ENCODE measurements at regions not wholly inside any gene's neighbourhood (a gene's known extent, or its start where the extent isn't known, plus 50 kb on each side); places are given as distances from the start of the nearest gene placed in this dataset.
"Not testable (repeated sequence)": the region's sequence is repeated elsewhere in the genome, so short reads cannot be mapped to it uniquely, and the experiment has no call there.

DNA sequence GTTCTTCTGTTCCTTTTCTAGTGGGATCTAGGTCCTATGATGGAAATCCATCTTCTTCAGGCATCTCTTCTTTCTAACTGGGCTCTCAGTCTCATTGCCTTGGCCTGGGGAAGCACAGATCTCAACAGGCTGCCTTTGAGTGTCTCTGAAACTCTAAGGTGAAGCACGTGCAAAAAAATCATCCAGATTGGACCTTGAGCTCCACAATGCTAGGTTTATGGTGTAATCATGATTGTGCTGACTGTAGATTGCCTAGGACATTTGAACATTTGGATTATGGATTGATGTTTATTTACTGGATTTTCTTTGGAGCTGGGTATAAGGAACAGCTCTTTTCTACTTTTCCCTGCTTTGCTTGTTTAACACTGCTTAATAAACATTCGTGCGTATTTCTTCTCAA lies 191.5 kb upstream of the NR3C2 start:
- Mint-ChIP-seq H3K9me3 (peaks cover 18% of the 10 kb centered on the region), H3K27me3 (ENCODE audit: low read depth) (no peaks in the 10 kb centered on the region), H3K4me1 (ENCODE audit: low read depth) (no peaks in the 10 kb centered on the region), H3K27ac (no peak overlapping the region), H3K36me3 (ENCODE audit: low read depth) (no peaks in the 10 kb centered on the region), H3K4me3 (no peak overlapping the region)
- no peak for DNase-seq (ENCODE audit: low spot score)

GRCh38 chr4:148632476-148632875 lies 190.3 kb upstream of the NR3C2 start:
- Mint-ChIP-seq H3K27ac (no peak overlapping the region), H3K4me1 (ENCODE audit: low read depth) (no peaks in the 10 kb centered on the region), H3K9me3 (peaks cover 10% of the 10 kb centered on the region), H3K4me3 (no peak overlapping the region), H3K36me3 (ENCODE audit: low read depth) (no peaks in the 10 kb centered on the region), H3K27me3 (ENCODE audit: low read depth) (no peaks in the 10 kb centered on the region)
- no peak for DNase-seq (ENCODE audit: low spot score)

DNA sequence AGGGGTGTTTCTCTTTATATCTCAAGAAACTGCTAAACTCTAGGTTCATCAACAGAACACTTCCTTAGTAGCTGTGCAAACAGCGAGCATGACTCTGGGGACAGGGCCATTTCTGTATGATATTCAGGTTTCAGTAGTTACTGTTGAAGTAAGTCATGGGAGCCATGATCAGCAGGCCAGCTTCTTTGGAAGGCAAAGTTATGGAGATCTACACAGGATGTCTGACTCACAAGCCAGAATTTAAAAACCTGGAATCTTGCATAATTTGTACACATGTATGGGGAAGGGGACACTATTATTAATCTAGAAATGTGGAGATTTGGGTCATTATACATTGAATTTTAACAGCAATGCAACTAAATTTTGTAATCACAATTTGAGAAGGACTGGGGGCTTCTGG lies 187.8 kb upstream of the NR3C2 start:
- no peaks in the 10 kb centered on the region for H3K4me1 Mint-ChIP-seq (ENCODE audit: low read depth)
- no peak overlapping the region for H3K4me3 Mint-ChIP-seq
- no peaks in the 10 kb centered on the region for H3K9me3 Mint-ChIP-seq

GRCh38 chr4:148618856-148619255 lies 176.6 kb upstream of the NR3C2 start:
- Mint-ChIP-seq H3K4me3 (no peak overlapping the region), H3K36me3 (ENCODE audit: low read depth) (no peaks in the 10 kb centered on the region), H3K9me3 (no peaks in the 10 kb centered on the region), H3K27me3 (ENCODE audit: low read depth) (no peaks in the 10 kb centered on the region), H3K4me1 (ENCODE audit: low read depth) (no peaks in the 10 kb centered on the region), H3K27ac (no peak overlapping the region)
- no peak for DNase-seq (ENCODE audit: low spot score)

More for the DNA sequence above, 187.8 kb upstream of the NR3C2 start:
- no peak for DNase-seq (ENCODE audit: low spot score)
- H3K27ac Mint-ChIP-seq = no peak overlapping the region
- no peaks in the 10 kb centered on the region for H3K27me3 Mint-ChIP-seq (ENCODE audit: low read depth)
- no peaks in the 10 kb centered on the region for H3K36me3 Mint-ChIP-seq (ENCODE audit: low read depth)

DNA sequence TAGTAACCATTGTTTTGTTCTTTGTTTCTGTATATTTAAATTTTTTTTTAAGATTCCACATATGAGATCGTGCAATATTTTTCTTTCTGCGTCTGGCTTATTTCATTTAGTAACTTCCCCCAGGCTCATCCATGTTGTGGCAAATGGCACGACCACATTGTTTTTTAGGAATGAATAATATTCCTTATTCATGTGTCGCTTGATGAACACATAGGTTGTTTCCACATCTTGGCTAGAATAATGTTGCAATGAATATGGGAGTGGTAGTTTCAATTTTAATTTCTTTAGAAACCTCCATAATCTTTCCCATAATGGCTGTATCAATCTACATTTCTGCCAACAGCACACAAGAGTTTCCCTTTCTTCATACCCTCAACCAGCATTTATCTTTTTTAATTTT lies 166.8 kb upstream of the NR3C2 start:
- no peak for DNase-seq (ENCODE audit: low spot score)
- Mint-ChIP-seq H3K4me3 (no peak overlapping the region), H3K4me1 (ENCODE audit: low read depth) (no peaks in the 10 kb centered on the region), H3K9me3 (no peaks in the 10 kb centered on the region), H3K27ac (no peak overlapping the region), H3K27me3 (ENCODE audit: low read depth) (no peaks in the 10 kb centered on the region), H3K36me3 (ENCODE audit: low read depth) (no peaks in the 10 kb centered on the region)

GRCh38 chr4:148598418-148599207 lies 156.4 kb upstream of the NR3C2 start:
- not testable (repeated sequence) for H3K4me3 Mint-ChIP-seq; H3K36me3 Mint-ChIP-seq (ENCODE audit: low read depth); H3K4me1 Mint-ChIP-seq (ENCODE audit: low read depth); DNase-seq (ENCODE audit: low spot score); H3K27me3 Mint-ChIP-seq (ENCODE audit: low read depth); H3K27ac Mint-ChIP-seq
- H3K9me3 Mint-ChIP-seq = peaks cover 24% of the 10 kb centered on the region

GRCh38 chr4:148589182-148589581 lies 147.0 kb upstream of the NR3C2 start:
- no peak overlapping the region for H3K4me3 Mint-ChIP-seq
- H3K36me3 Mint-ChIP-seq (ENCODE audit: low read depth) = no peaks in the 10 kb centered on the region
- no peaks in the 10 kb centered on the region for H3K4me1 Mint-ChIP-seq (ENCODE audit: low read depth)
- no peaks in the 10 kb centered on the region for H3K27me3 Mint-ChIP-seq (ENCODE audit: low read depth)
- no peak for DNase-seq (ENCODE audit: low spot score)
- peaks cover 16% of the 10 kb centered on the region for H3K9me3 Mint-ChIP-seq
- no peak overlapping the region for H3K27ac Mint-ChIP-seq

GRCh38 chr4:148575577-148575976 lies 133.4 kb upstream of the NR3C2 start:
- Mint-ChIP-seq H3K36me3 (ENCODE audit: low read depth) (no peaks in the 10 kb centered on the region), H3K4me3 (no peak overlapping the region), H3K9me3 (no peaks in the 10 kb centered on the region), H3K27me3 (ENCODE audit: low read depth) (no peaks in the 10 kb centered on the region), H3K27ac (no peak overlapping the region), H3K4me1 (ENCODE audit: low read depth) (no peaks in the 10 kb centered on the region)
- no peak for DNase-seq (ENCODE audit: low spot score)

GRCh38 chr4:148574911-148575310 lies 132.7 kb upstream of the NR3C2 start:
- Mint-ChIP-seq H3K36me3 (ENCODE audit: low read depth) (no peaks in the 10 kb centered on the region), H3K4me1 (ENCODE audit: low read depth) (no peaks in the 10 kb centered on the region), H3K4me3 (no peak overlapping the region), H3K27ac (no peak overlapping the region), H3K9me3 (peaks cover 2% of the 10 kb centered on the region), H3K27me3 (ENCODE audit: low read depth) (no peaks in the 10 kb centered on the region)
- DNase-seq (ENCODE audit: low spot score) = no peak

DNA sequence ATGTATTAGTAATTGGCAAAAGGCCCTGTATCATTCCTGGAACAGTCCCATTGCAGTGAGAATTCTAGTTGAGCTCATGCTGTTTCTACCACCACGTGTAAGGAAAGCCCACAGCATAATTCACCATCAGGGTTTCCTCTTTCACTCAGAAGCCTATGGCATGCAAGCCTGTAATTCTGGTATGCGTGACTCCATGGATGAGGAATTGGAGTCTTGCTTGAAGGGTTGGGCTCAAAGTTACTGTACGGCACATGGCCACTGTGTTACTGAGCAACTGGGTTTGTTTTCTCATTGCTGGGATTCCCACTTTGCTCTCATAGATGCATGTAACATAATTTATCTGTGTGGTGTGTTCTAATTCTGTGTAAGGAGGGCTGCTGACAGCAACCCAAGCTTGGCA lies 132.3 kb upstream of the NR3C2 start:
- H3K27ac Mint-ChIP-seq = no peak overlapping the region
- no peak overlapping the region for H3K4me3 Mint-ChIP-seq
- DNase-seq (ENCODE audit: low spot score) = no peak
- peaks cover 6% of the 10 kb centered on the region for H3K9me3 Mint-ChIP-seq
- H3K4me1 Mint-ChIP-seq (ENCODE audit: low read depth) = no peaks in the 10 kb centered on the region
- no peaks in the 10 kb centered on the region for H3K36me3 Mint-ChIP-seq (ENCODE audit: low read depth)
- no peaks in the 10 kb centered on the region for H3K27me3 Mint-ChIP-seq (ENCODE audit: low read depth)

DNA sequence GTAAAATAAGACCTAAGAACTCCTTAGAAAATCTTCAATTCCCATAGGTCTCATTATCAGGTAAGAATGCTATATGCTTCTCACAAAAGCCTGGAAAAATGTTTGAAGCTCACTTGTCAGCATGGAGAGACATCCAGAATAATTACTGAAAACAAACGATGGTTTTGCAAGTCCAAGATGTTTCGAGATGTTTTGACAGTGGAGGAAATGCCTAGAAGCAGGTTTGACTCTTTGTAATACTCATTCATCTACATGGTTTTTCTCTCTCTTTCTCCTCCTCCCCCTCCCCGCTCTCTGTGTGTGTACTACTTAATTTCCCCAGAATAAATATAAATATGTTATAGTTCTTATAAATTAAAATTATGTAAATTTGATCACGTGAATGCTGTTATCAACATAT lies 131.9 kb upstream of the NR3C2 start:
- DNase-seq (ENCODE audit: low spot score) = no peak
- Mint-ChIP-seq H3K27me3 (ENCODE audit: low read depth) (no peaks in the 10 kb centered on the region), H3K36me3 (ENCODE audit: low read depth) (no peaks in the 10 kb centered on the region), H3K4me3 (no peak overlapping the region), H3K4me1 (ENCODE audit: low read depth) (no peaks in the 10 kb centered on the region), H3K9me3 (peaks cover 9% of the 10 kb centered on the region), H3K27ac (no peak overlapping the region)

GRCh38 chr4:148573296-148573695 lies 131.1 kb upstream of the NR3C2 start:
- Mint-ChIP-seq H3K9me3 (peaks cover 13% of the 10 kb centered on the region), H3K4me3 (no peak overlapping the region), H3K4me1 (ENCODE audit: low read depth) (no peaks in the 10 kb centered on the region), H3K36me3 (ENCODE audit: low read depth) (no peaks in the 10 kb centered on the region), H3K27ac (no peak overlapping the region), H3K27me3 (ENCODE audit: low read depth) (no peaks in the 10 kb centered on the region)
- no peak for DNase-seq (ENCODE audit: low spot score)

DNA sequence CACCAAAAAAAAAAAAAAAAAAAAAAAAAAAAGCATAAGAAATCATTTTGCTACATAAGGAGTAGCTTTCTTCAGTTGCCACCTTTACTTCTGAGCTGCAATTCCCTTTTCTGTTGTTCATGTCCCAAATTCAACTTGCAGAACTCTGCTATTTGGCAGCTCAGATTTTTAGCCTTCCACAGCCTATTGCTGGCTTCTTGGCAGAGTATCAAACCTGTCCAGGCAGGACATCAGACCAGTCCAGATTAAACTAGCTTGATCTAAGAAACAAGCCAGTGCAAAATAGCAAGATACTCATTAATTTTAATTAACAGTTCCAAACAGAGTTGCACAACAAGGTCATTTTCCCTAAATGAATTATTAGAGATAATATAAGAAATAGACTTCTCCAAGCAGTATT lies 123.6 kb upstream of the NR3C2 start:
- peaks cover 17% of the 10 kb centered on the region for H3K9me3 Mint-ChIP-seq
- no peaks in the 10 kb centered on the region for H3K4me1 Mint-ChIP-seq (ENCODE audit: low read depth)
- H3K4me3 Mint-ChIP-seq = no peak overlapping the region
- H3K36me3 Mint-ChIP-seq (ENCODE audit: low read depth) = no peaks in the 10 kb centered on the region
- no peak overlapping the region for H3K27ac Mint-ChIP-seq
- DNase-seq (ENCODE audit: low spot score) = no peak
- no peaks in the 10 kb centered on the region for H3K27me3 Mint-ChIP-seq (ENCODE audit: low read depth)

DNA sequence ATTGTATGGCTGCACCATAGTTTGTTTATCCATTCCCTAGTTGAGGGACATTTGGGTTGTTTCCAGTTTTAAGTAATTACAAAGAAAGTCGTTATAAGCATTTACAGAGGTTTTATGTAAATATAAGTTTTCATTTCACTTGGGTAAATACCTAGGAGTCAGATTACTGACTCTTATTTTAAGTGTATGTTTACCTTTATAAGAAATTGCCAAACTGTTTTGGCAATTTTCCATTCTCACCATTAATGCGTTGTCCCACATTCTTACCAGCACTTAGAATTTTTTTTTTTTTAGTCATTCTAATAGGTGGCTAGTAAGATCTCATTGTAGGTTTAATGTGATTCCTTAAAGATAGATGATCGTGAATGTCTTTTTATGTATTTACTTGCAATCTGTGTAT lies 121.5 kb upstream of the NR3C2 start:
- H3K4me3 Mint-ChIP-seq = no peak overlapping the region

DNA sequence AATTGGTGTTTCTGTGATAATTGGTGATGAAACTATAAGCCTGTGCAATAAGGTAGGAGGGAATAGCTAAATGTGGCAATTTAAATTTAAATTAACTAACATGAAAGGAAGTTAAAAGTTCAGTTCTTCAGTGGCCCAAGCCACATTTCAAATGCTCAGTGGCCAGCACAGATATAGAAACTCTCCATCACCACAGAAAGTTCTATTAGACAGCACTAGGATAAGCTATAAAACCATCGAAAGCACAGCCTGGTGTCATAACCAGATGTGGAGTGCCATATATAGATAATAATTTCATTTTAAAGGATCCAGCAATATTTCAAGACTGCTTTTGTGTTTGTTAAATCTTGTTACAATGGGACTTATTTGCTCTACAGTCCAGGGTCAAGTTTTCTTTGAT lies 119.3 kb upstream of the NR3C2 start:
- no peaks in the 10 kb centered on the region for H3K27me3 Mint-ChIP-seq (ENCODE audit: low read depth)
- no peaks in the 10 kb centered on the region for H3K36me3 Mint-ChIP-seq (ENCODE audit: low read depth)
- H3K27ac Mint-ChIP-seq = no peak overlapping the region
- H3K4me3 Mint-ChIP-seq = no peak overlapping the region
- DNase-seq (ENCODE audit: low spot score) = no peak
- no peaks in the 10 kb centered on the region for H3K9me3 Mint-ChIP-seq
- no peaks in the 10 kb centered on the region for H3K4me1 Mint-ChIP-seq (ENCODE audit: low read depth)

More for the DNA sequence above, 121.5 kb upstream of the NR3C2 start:
- no peak for DNase-seq (ENCODE audit: low spot score)
- Mint-ChIP-seq H3K4me1 (ENCODE audit: low read depth) (no peaks in the 10 kb centered on the region), H3K27ac (no peak overlapping the region), H3K9me3 (peaks cover 4% of the 10 kb centered on the region), H3K27me3 (ENCODE audit: low read depth) (no peaks in the 10 kb centered on the region), H3K36me3 (ENCODE audit: low read depth) (no peaks in the 10 kb centered on the region)

Data from T-helper 2 cell treated with Interferon-gamma antibody and Interleukin-4, amounts not matched to agents 5 μg/mL and 100 μg/mL, for 36 hours (primary cell).